Esophagus squamous epithelium (tissue), 4 donors: ENCODE measurements at regions not wholly inside any gene's neighbourhood (a gene's known extent, or its start where the extent isn't known, plus 50 kb on each side); places are given as distances from the start of the nearest gene placed in this dataset.

Source experiments
- POLR2A ChIP-seq, 4 donors: fragments of 450-650 bp; IDR thresholded peaks; one replicate each; pipeline ENCODE4 v1.6.1; 2017; ENCODE audit warnings: antibody characterized with exemption in 4 of 4, mild to moderate bottlenecking in 4 of 4, moderate library complexity in 3 of 4
- TF ChIP-seq, protein P1 (sequence below), 6 experiments: fragments of 450-650 bp in 4 of 6; fragments of 200-600 bp in 2 of 6; sonication (generic) in 2 of 6; IDR thresholded peaks; one replicate each; pipeline ENCODE4 v1.5.1; 2016 to 2019; ENCODE audit warnings: antibody characterized with exemption in 6 of 6, mild to moderate bottlenecking in 4 of 6, moderate library complexity in 4 of 6

DNA sequence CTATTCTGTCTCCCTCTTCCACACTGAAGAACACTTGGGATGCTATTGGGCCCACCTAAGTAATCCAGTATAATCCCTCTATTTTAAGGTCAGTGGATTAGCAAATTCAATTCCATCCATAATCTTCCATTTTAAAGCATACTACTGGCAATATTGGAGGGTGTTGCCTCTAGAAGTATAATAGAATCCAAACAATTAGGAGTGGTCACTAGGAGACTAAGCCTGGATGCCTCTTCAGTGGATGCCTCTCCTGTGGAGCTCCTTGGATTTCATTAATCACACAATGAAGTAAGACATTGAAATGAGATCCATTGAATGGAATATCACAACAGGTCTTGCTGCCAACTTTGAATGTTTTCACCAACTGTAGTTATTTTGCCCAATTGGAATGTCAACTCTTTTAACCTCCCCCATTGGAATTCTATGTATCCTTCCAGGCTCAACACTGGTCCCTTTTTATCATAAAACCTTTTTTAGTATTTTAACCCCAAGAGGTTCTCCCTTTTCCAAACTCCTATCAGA, 311.6 kb downstream of the PLK2 start:
- TF ChIP-seq, protein P1, sequence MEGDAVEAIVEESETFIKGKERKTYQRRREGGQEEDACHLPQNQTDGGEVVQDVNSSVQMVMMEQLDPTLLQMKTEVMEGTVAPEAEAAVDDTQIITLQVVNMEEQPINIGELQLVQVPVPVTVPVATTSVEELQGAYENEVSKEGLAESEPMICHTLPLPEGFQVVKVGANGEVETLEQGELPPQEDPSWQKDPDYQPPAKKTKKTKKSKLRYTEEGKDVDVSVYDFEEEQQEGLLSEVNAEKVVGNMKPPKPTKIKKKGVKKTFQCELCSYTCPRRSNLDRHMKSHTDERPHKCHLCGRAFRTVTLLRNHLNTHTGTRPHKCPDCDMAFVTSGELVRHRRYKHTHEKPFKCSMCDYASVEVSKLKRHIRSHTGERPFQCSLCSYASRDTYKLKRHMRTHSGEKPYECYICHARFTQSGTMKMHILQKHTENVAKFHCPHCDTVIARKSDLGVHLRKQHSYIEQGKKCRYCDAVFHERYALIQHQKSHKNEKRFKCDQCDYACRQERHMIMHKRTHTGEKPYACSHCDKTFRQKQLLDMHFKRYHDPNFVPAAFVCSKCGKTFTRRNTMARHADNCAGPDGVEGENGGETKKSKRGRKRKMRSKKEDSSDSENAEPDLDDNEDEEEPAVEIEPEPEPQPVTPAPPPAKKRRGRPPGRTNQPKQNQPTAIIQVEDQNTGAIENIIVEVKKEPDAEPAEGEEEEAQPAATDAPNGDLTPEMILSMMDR (IDR thresholded peaks at IDR 0.05) = no peak
- TF ChIP-seq POLR2A (IDR thresholded peaks at IDR 0.05) = no peak
